ENCODE measurements at regions not wholly inside any gene's neighbourhood (a gene's known extent, or its start where the extent isn't known, plus 50 kb on each side); places are given as distances from the start of the nearest gene placed in this dataset.

DNA sequence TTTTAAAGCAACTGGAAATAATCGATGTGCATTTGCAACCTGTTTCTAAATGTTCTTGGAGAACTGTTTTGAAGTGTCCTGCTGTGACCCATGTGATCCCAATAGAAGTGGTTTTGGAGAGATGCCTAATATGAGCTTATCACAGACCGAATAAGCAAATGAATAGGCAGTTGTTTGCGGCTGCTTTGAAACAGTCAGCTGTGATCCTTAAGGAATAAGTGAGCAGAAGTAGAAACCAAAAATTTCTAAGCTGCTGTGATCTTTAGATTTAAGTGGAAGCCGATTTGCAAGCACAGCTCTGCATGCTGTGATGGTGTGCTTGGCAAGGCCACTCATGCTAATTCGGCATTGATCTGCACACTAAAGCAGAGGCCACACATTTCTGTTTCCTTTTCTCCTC, 329.5 kb upstream of the DUSP10 start:
- peaks cover 4% of the 10 kb centered on the region; the same call in 1 of the 2 replicates for H3K9me2 ChIP-seq (ENCODE audit: insufficient read depth)
- ChIA-PET POLR2A (no interaction called here), RAD21 (ENCODE audit: low non-redundant PET in 1 of 2, low total read pairs in 2 of 2, uncharacterized antibody in 2 of 2, unreplicated experiment in 2 of 2) (no interaction called here), CTCF (no interaction called here)
- no peaks in the 10 kb centered on the region for H4K20me1 ChIP-seq (ENCODE audit: insufficient read depth)
- H3K27me3 ChIP-seq (ENCODE audit: insufficient read depth, low read length): no peaks in the 10 kb centered on the region
- H3K9ac ChIP-seq (ENCODE audit: low read length): no peak overlapping the region
- H3K36me3 ChIP-seq (ENCODE audit: control insufficient read depth in 1 of 2, insufficient read depth in 2 of 2, low read length in 2 of 2): no peaks in the 10 kb centered on the region
- TF ChIP-seq SP1 (IDR thresholded peaks at IDR 0.05; ENCODE audit: low read depth): no peak
- TF ChIP-seq SIN3A (IDR thresholded peaks at IDR 0.05; ENCODE audit: low read depth): no peak
- TF ChIP-seq TCF7L2 (IDR thresholded peaks at IDR 0.05; ENCODE audit: borderline replicate concordance, extremely low read depth, insufficient read depth, insufficient read length): no peak
- no peak for TF ChIP-seq ZFX (IDR thresholded peaks at IDR 0.05)
- no peak for TF ChIP-seq ZNF274 (IDR thresholded peaks at IDR 0.05; ENCODE audit: low read depth, low read length)
- no peak for TF ChIP-seq FOSL1 (IDR thresholded peaks at IDR 0.05; ENCODE audit: low read depth)
- no peak for TF ChIP-seq MAX (IDR thresholded peaks at IDR 0.05)
- TF ChIP-seq CTCF (IDR thresholded peaks at IDR 0.05 in 2 of 3, conservative IDR thresholded peaks at IDR 0.05 in 1 of 3; ENCODE audit: borderline replicate concordance in 1 of 3, insufficient read depth in 1 of 3, low read depth in 2 of 3, low read length in 2 of 3): no peak
- no peak for TF ChIP-seq ELF1 (IDR thresholded peaks at IDR 0.05; ENCODE audit: borderline replicate concordance, low read depth)
- no peak for TF ChIP-seq EZH2 (IDR thresholded peaks at IDR 0.05)
- TF ChIP-seq EZH2phosphoT487 (IDR thresholded peaks at IDR 0.05; ENCODE audit: borderline replicate concordance): no peak
- TF ChIP-seq, protein P1, sequence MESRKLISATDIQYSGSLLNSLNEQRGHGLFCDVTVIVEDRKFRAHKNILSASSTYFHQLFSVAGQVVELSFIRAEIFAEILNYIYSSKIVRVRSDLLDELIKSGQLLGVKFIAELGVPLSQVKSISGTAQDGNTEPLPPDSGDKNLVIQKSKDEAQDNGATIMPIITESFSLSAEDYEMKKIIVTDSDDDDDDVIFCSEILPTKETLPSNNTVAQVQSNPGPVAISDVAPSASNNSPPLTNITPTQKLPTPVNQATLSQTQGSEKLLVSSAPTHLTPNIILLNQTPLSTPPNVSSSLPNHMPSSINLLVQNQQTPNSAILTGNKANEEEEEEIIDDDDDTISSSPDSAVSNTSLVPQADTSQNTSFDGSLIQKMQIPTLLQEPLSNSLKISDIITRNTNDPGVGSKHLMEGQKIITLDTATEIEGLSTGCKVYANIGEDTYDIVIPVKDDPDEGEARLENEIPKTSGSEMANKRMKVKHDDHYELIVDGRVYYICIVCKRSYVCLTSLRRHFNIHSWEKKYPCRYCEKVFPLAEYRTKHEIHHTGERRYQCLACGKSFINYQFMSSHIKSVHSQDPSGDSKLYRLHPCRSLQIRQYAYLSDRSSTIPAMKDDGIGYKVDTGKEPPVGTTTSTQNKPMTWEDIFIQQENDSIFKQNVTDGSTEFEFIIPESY (IDR thresholded peaks at IDR 0.05; ENCODE audit: extremely low read depth, insufficient replicate concordance, low read length): no peak
- no peak overlapping the region for H3K4me2 ChIP-seq (ENCODE audit: low read length)
- DNase-seq (ENCODE audit: low read depth, low spot score) (no peak), ATAC-seq (no peak)
- H3K4me3 ChIP-seq (replicated peaks in 1 of 2; ENCODE audit: low read depth in 1 of 2, low read length in 2 of 2): no peak overlapping the region
- no peaks in the 10 kb centered on the region for H3K79me2 ChIP-seq (ENCODE audit: insufficient read depth, low read length)
- no peaks in the 10 kb centered on the region for H3K9me3 ChIP-seq (ENCODE audit: control insufficient read depth in 1 of 2, insufficient read depth in 1 of 2, low read depth in 1 of 2, low read length in 2 of 2)
- intact Hi-C loops (cut with micrococcal nuclease): no loop called here
- no peak overlapping the region for H3K27ac ChIP-seq (ENCODE audit: low read depth, low read length)
- H2AFZ ChIP-seq (ENCODE audit: low read depth, low read length, poor library complexity, severe bottlenecking): no peak overlapping the region
- no TSS peak for BruUV-seq (replicated peaks)
- H3K4me1 ChIP-seq (ENCODE audit: control insufficient read depth in 1 of 2, insufficient read depth in 2 of 2, low read length in 2 of 2): no peaks in the 10 kb centered on the region

Measured in HCT116 (cell line).